G401 (cell line): ENCODE measurements at regions not wholly inside any gene's neighbourhood (a gene's known extent, or its start where the extent isn't known, plus 50 kb on each side); places are given as distances from the start of the nearest gene placed in this dataset.
A peak's percentile ranks its signal among the peaks of the same experiment; 100 is the strongest.
"Not testable (repeated sequence)": the region's sequence is repeated elsewhere in the genome, so short reads cannot be mapped to it uniquely, and the experiment has no call there.

Experiments
- DNase-seq: peaks from one replicate; pipeline ENCODE4 v3.0.0-alpha.2; 2015; ENCODE audit warnings: low spot score
- in situ Hi-C: cut with HindIII; loops from 2 replicates; pipeline ENCODE4 v1.10.0; 2016; ENCODE audit warnings: low sequenced_read_pairs, mixed read lengths

GRCh38 chr14:87652278-87652677 lies 340.7 kb downstream of the GALC start:
- in situ Hi-C loops: no loop called here
- DNase-seq: no peak

DNA sequence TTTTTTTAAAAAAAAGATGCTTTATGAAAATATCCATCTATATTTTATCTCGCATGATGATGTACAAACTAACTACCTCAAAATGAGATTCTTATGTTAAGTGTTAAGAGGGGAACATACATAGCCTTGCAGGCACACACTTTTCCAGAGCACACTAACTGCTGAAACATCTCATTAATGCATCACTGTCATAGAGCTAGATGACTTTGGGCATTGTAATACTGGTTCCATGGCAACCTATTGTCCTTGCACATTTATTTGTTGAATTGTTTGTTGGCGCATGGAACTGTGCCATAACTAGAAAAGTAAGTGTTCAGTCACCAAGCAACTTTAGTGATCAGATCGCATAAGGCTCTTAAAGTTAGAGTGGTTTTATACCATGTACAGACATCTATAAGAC lies 348.3 kb downstream of the GALC start:
- in situ Hi-C loops: no loop called here
- no peak for DNase-seq

DNA sequence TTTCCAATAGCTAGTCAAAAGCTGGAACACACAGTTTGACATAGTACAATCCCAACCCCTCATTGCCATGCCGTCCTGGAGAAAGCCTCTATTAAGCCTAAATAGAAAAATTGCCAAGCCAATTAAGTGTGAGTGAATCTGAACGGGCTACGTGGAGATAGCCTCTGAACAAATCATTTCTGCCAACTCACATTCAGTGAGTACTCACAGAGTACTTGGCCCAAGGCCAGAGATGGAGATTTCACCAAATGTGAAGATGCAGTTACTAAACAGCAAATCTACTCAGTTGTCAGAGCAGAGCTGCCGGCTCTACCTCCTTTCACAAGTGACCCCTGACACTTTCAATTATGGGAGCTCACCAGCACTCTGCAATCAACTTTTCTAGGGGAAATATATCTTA lies 350.0 kb downstream of the GALC start:
- in situ Hi-C loops: no loop called here
- DNase-seq: peak; percentile 14

GRCh38 chr14:87640553-87640952 lies 352.4 kb downstream of the GALC start:
- in situ Hi-C loops: no loop called here
- no peak for DNase-seq

- in situ Hi-C loops: no loop called here
- no peak for DNase-seq
These were observed 354.8 kb downstream of the GALC start for GRCh38 chr14:87638196-87638595.

DNA sequence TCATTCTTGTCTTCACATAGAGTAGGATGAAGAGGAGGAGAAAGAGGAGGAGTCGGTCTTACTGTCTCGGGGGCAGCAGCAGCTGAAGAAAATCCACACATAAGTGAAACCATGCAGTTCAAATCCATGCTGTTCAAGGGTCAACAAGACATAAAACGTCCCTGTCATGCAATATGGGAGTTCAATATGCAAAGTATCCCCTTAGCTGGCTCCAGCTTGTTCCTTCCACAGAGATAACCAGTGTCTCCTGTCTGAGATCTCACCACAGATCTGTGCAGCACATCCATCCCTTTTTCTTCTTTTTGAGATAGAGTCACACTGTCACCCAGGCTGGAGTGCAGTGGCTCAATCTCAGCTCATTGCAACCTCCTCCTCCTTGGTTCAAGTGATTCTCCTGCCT lies 357.5 kb downstream of the GALC start:
- DNase-seq: no peak
- in situ Hi-C loops: no loop called here

- DNase-seq: no peak
- in situ Hi-C loops: no loop called here
These were observed 360.2 kb downstream of the GALC start for GRCh38 chr14:87632796-87633195.

DNA sequence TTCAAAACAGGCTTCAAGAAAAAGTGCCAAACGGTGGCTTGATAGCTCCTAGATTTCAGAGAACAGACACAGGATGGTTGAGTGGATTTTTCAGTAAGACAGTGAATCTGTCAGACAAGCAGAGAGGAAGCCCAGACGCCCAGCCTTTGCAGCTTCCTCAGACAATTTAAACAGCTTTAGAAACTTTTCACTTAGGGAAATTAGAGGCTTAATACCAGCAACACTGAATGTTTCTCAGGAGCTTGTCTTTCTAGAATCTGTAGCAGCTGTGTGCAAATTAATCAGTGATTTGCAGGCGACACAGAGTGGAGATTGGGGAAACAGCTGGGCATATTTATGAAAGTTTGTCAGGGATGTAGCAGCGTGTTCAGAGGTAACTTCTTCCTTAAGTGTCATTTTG lies 362.1 kb downstream of the GALC start:
- in situ Hi-C loops: no loop called here
- no peak for DNase-seq

DNA sequence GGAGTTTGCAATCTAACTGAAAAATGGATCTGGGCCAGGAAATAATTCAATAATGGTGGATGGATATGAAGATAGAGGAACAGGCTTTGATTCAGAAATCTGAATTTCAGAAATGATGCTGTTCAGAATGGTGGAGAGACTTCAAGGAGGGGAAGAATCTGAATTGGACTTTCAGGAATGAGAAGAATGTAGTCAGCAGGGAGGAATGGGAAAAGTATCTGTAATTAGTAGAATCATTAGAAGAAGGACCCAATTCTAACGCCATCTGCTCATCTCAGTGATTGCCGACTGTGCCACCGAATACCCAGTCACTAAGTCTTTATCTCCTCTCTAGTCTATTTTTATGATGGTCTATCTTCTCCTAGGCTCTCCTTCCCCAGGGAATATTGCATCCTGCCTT lies 363.2 kb downstream of the GALC start:
- in situ Hi-C loops: no loop called here
- DNase-seq: no peak

GRCh38 chr14:87628780-87629179 lies 364.2 kb downstream of the GALC start:
- no peak for DNase-seq
- in situ Hi-C loops: no loop called here

DNA sequence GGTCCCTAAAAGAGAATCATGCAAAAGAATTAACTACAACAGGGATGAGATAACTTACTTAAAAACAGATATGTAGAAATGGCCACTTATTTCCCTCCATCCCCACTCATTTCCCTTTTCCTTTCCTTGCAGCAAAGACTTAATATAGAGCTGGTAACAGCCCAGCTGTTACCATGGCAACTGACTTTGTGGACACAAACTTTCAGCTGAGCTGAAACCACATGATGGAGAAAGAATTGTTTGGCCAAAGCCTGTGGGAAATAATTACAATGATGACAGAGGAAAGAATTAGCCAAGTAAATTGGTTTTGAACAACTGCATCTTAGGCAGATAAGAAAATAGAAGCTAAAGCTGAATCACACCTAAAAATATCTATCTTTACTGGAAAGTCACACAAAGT lies 364.9 kb downstream of the GALC start:
- in situ Hi-C loops: no loop called here
- DNase-seq: no peak

GRCh38 chr14:87626266-87626665 lies 366.7 kb downstream of the GALC start:
- DNase-seq: no peak
- in situ Hi-C loops: no loop called here

DNA sequence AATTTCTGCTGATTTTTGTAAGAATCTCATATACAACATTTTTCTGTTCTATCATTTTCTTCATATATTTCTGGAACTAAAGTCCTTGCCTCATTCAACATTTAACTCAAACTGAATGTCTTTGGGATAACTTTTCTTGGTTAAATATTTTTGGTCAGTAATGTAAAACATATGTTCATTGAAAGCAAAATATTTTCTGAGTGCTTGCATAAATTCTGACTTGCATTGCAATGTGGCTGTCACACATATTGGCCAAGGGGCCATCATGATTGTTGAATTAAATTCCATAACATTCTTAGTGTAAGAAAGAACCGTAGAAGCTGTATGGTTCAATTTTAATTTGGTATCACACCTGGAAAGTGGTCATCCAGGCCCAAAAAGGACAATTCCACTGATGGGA lies 369.4 kb downstream of the GALC start:
- in situ Hi-C loops: no loop called here
- no peak for DNase-seq

DNA sequence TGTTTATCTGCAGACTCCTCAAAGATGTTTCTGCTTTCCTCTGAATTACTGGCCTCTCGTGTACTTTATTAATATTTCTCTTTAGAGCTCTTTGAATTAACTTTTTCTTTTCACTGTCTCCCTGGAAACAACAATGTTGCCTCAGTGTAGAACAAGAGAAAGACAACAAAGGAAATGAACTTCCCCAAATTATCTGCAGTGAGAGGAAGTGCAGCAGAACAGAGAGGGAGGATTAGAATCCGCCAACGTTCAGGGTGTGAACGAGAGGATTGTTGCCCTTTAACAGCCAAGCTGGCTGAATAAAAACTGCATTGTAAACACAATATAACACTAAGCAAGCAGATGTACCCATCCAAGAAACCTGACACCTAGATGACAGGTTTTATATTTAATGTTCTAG lies 375.9 kb downstream of the GALC start:
- DNase-seq: no peak
- in situ Hi-C loops: no loop called here

- in situ Hi-C loops: no loop called here
- peak; percentile 12 for DNase-seq
These were observed 376.9 kb downstream of the GALC start for GRCh38 chr14:87615822-87616679.

DNA sequence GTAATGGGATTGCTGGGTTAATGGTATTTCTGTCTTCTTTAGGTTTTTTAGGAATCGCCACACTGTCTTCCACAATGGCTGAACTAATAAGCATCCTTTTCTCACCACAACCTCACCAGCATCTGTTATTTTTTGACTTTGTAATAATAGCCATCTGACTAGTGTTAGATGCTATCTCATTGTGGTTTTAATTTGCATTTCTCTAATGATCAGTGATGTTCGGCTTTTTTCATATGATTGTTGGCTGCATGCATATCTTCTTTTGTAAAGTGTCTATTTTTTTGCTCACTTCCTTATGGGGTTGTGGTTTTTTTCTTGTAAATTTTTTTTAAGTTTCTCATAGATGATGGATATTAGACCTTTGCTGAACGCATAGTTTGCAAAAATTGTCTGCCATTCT lies 377.9 kb downstream of the GALC start:
- in situ Hi-C loops: no loop called here
- no peak for DNase-seq

DNA sequence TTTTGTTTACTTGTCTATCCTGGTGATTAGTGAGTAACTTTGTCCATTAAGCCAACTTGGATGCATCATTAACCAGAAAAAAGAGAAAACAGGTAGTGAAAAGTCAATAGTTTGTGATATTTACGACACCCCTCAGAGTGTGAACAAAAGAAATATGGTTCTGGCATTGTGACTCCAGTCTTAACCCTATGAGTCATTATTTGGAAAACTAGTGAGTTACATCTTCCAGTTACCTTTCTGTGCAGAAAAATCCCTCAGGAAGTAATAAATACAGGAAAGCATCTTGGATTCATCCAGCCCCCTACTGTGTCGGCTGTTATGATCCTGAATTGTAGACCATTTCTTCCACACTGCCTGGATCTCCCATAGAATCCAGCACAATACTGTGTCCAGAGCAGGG lies 379.1 kb downstream of the GALC start:
- DNase-seq: no peak

DNA sequence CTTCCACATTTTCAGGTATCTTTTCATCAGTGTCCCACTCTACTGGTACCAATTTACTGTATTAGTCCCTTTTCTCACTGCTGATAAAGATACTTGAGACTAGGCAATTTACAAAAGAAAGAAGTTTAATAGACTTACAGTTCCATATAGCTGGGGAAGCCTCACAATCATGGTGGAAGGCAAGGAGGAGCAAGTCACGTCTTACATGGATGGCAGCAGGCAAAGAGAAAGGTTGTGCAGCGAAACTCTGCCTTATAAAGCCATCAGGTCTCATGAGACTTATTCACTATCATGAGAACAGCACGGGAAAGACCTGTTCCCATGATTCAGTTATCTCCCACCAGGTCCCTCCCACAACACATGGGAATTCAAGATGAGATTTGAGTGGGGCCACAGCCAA lies 385.9 kb downstream of the GALC start:
- DNase-seq, in situ Hi-C loops: not testable (repeated sequence)

More for the DNA sequence above, 379.1 kb downstream of the GALC start:
- in situ Hi-C loops: no loop called here

DNA sequence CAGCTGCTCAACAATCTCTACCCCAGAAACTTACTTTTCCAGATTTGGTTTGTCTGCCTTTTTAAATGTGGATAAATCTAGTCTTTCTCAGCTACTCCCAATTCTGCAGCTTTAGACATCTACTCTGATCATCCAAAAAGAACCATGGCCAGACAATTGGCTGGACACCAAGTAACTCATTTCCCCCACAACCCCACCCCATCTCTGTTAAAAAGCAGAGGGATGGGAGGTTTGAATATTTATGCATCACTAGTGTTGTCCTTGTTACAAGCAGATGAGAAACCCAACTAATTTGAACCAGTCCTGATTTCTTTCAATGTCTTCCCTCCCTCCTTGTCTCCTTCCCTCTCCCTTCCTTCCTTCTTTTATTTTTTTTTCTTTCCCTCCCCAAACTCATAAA lies 391.9 kb downstream of the GALC start:
- in situ Hi-C loops: no loop called here

GRCh38 chr14:87600240-87600639 lies 392.7 kb downstream of the GALC start:
- DNase-seq: no peak

More for the DNA sequence above, 391.9 kb downstream of the GALC start:
- DNase-seq: no peak

DNA sequence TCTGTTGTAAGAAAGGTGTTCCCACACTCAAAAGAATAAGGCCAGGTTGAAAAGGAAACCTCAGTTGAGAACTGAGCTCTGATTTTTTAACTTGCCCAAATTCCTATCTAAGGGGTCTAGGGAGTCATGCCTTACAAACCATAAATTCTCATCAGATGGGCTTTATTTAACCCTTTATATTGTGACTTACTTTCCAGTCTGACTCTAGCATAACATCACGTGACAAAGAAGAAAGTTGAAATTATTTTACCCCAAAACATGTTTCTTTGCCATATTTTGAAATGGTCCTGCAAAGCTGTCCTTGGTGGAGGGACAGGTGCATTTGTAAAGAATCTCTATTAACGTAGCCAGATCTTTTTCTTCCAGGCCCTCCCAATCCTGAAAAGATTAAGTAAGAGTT lies 411.7 kb downstream of the GALC start:
- DNase-seq: no peak
- in situ Hi-C loops: no loop called here

More at GRCh38 chr14:87600240-87600639, 392.7 kb downstream of the GALC start:
- in situ Hi-C loops: no loop called here
